HG03175 (cell line): ENCODE measurements at regions not wholly inside any gene's neighbourhood (a gene's known extent, or its start where the extent isn't known, plus 50 kb on each side); places are given as distances from the start of the nearest gene placed in this dataset.

ENCODE experiments used
- ATAC-seq: cut with Tn5 transposase; IDR thresholded peaks from one replicate; pipeline ENCODE4 v1.9.1; 2021; ENCODE audit warnings: mild to moderate bottlenecking, moderate library complexity; ENCODE audit not compliant: unreplicated experiment

- ATAC-seq, result no peak
Observed at GRCh38 chr3:144200004-144200403, 228.4 kb downstream of the DIPK2A start.

GRCh38 chr3:144200466-144200865 lies 228.8 kb downstream of the DIPK2A start:
- no peak for ATAC-seq

GRCh38 chr3:144221761-144222160 lies 250.1 kb downstream of the DIPK2A start:
- no peak for ATAC-seq

- ATAC-seq, result no peak
Observed at GRCh38 chr3:144229330-144229729, 257.7 kb downstream of the DIPK2A start.

- ATAC-seq, result no peak
Observed at GRCh38 chr3:144229953-144230352, 258.3 kb downstream of the DIPK2A start.

GRCh38 chr3:144235489-144235888 lies 263.9 kb downstream of the DIPK2A start:
- no peak for ATAC-seq

GRCh38 chr3:144237351-144237750 lies 265.7 kb downstream of the DIPK2A start:
- ATAC-seq, result no peak

GRCh38 chr3:144241404-144241803 lies 269.8 kb downstream of the DIPK2A start:
- ATAC-seq, result no peak

GRCh38 chr3:144242747-144243146 lies 271.1 kb downstream of the DIPK2A start:
- ATAC-seq, result no peak

- no peak for ATAC-seq
Observed at GRCh38 chr3:144244662-144245061, 273.0 kb downstream of the DIPK2A start.

- no peak for ATAC-seq
Observed at GRCh38 chr3:144252896-144253295, 281.3 kb downstream of the DIPK2A start.

GRCh38 chr3:144257381-144257780 lies 285.8 kb downstream of the DIPK2A start:
- no peak for ATAC-seq

- ATAC-seq, result no peak
Observed at GRCh38 chr3:144259267-144259666, 287.6 kb downstream of the DIPK2A start.

- no peak for ATAC-seq
Observed at GRCh38 chr3:144263706-144264105, 292.1 kb downstream of the DIPK2A start.

- ATAC-seq, result no peak
Observed at GRCh38 chr3:144264350-144264749, 292.7 kb downstream of the DIPK2A start.

- ATAC-seq, result no peak
Observed at GRCh38 chr3:144264794-144265193, 293.2 kb downstream of the DIPK2A start.

GRCh38 chr3:144265542-144266100 lies 294.0 kb downstream of the DIPK2A start:
- ATAC-seq, result no peak

- ATAC-seq, result no peak
Observed at GRCh38 chr3:144270100-144270499, 298.5 kb downstream of the DIPK2A start.

GRCh38 chr3:144272680-144273079 lies 301.1 kb downstream of the DIPK2A start:
- ATAC-seq, result no peak

- ATAC-seq, result no peak
Observed at GRCh38 chr3:144273601-144274000, 302.0 kb downstream of the DIPK2A start.

- no peak for ATAC-seq
Observed at GRCh38 chr3:144275005-144275404, 303.4 kb downstream of the DIPK2A start.

- ATAC-seq, result no peak
Observed at GRCh38 chr3:144282313-144282712, 310.7 kb downstream of the DIPK2A start.

- ATAC-seq, result no peak
Observed at GRCh38 chr3:144286235-144286910, 314.8 kb downstream of the DIPK2A start.
